H1 (cell line): ENCODE measurements at regions not wholly inside any gene's neighbourhood (a gene's known extent, or its start where the extent isn't known, plus 50 kb on each side); places are given as distances from the start of the nearest gene placed in this dataset.

ENCODE experiments used
- CEBPB ChIP-seq: IDR thresholded peaks from 2 replicates; pipeline ENCODE4 v1.6.1; 2012; ENCODE audit warnings: low read depth, low read length
- CTCF ChIP-seq, 3 experiments: IDR thresholded peaks; 1 replicate in 2 of 3; 2 replicates in 1 of 3; pipeline versions ENCODE4 v1.5.1 to v1.6.1; 2011; ENCODE audit warnings: low read length in 3 of 3, mild to moderate bottlenecking in 3 of 3, inconsistent platforms in 2 of 3, low read depth in 1 of 3, moderate library complexity in 1 of 3; ENCODE audit not compliant: insufficient read depth in 1 of 3; ENCODE audit errors: control extremely low read depth in 1 of 3
- HDAC2 ChIP-seq, 2 experiments: fragments of 300-600 bp in 1 of 2; sonication (generic) in 1 of 2; IDR thresholded peaks; 2 replicates each; pipeline ENCODE4 v1.6.1; 2011 to 2012; ENCODE audit warnings: low read depth in 2 of 2, low read length in 2 of 2, mild to moderate bottlenecking in 2 of 2, moderate library complexity in 2 of 2, borderline replicate concordance in 1 of 2, inconsistent platforms in 1 of 2
- RAD21 ChIP-seq, 2 experiments: IDR thresholded peaks in 1 of 2; conservative IDR thresholded peaks in 1 of 2; 2 replicates each; pipeline ENCODE4 v1.6.1; 2011; ENCODE audit warnings: low read depth in 2 of 2, low read length in 2 of 2, improper control_type of control experiment in 1 of 2, inconsistent platforms in 1 of 2, mild to moderate bottlenecking in 1 of 2, moderate library complexity in 1 of 2
- RNF2 ChIP-seq: fragments of 200-900, 300-1000 bp; sonication (generic); IDR thresholded peaks from 2 replicates; pipeline ENCODE4 v1.7.1; 2016; ENCODE audit warnings: borderline replicate concordance, low read depth, mild to moderate bottlenecking, antibody characterized with exemption, low read length; ENCODE audit not compliant: poor library complexity, severe bottlenecking; ENCODE audit errors: missing control alignments

DNA sequence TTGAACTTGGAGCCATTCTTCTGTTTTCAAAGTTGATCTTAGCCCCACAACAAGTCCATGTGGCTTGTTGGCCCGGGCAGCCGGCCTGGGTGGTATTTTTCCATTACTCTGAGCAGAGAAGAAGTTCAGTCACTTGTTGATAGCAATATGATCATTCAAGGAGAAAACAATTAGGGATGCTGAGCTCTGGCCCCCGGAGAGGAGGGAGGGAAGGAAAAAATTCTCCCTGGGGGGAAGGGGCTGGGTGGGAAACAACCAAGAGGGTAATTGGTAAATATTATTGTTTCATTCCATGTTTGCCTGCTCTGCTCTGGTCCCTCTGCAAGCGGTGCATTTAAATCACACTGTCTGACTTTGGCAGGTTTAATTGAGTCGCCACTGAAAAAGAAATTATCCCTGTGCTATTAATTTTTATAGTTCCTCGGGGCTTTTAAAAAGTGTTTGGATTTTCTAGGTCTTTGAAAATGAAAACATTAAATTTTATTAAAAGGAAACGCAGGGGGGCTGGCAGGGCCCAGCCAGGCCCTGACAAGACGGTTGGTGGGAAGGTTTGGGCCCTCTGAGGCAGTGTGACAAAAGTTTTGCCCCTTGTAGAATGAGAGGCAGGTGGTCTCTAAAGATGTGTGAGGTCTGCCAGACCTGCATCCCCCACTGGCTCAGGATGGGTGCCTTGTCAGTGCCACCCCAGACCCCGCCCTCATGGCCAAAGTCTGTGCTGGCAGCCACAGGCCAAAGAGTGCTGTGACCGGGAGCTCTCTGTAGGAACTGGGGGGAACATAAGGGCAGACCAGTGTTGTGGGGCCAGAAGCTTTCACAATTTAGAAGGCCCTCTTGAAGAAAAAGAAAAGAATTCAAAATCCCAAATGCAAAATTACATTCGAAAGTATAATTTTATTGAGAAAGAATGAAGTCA lies 52.5 kb upstream of the SLC14A2 start (continued):
- no peak for TF ChIP-seq RNF2
- TF ChIP-seq HDAC2 (IDR thresholded peaks at IDR 0.05; ENCODE audit: borderline replicate concordance in 1 of 2, low read depth in 2 of 2, low read length in 2 of 2): no peak
- TF ChIP-seq CTCF (IDR thresholded peaks at IDR 0.05; ENCODE audit: control extremely low read depth in 1 of 3, insufficient read depth in 1 of 3, low read depth in 1 of 3, low read length in 3 of 3): no peak
- TF ChIP-seq CEBPB: no peak
- no peak for TF ChIP-seq RAD21 (IDR thresholded peaks at IDR 0.05 in 1 of 2, conservative IDR thresholded peaks at IDR 0.05 in 1 of 2; ENCODE audit: low read depth in 2 of 2, low read length in 2 of 2)
